ENCODE measurements at regions not wholly inside any gene's neighbourhood (a gene's known extent, or its start where the extent isn't known, plus 50 kb on each side); places are given as distances from the start of the nearest gene placed in this dataset.

GRCh38 chr10:128278362-128278761 lies 152.1 kb upstream of the MKI67 start:
- TF ChIP-seq EZH2 (IDR thresholded peaks at IDR 0.05; ENCODE audit: borderline replicate concordance, low read depth, low read length, severe bottlenecking) (no peak), POLR2AphosphoS5 (IDR thresholded peaks at IDR 0.05; ENCODE audit: insufficient read depth, low read depth, low read length) (no peak), POLR2A (IDR thresholded peaks at IDR 0.05; ENCODE audit: low read depth, low read length) (no peak), CTCF (IDR thresholded peaks at IDR 0.05; ENCODE audit: extremely low read depth in 1 of 2, insufficient read depth in 1 of 2, low read depth in 1 of 2, low read length in 2 of 2) (no peak), MYC (IDR thresholded peaks at IDR 0.05; ENCODE audit: low read depth, low read length) (no peak), JUN (IDR thresholded peaks at IDR 0.05; ENCODE audit: borderline replicate concordance, insufficient read depth, insufficient read length, low read depth) (no peak), FOS (IDR thresholded peaks at IDR 0.05; ENCODE audit: borderline replicate concordance, insufficient read depth, low read length) (no peak)
- TF ChIP-seq, protein P1, sequence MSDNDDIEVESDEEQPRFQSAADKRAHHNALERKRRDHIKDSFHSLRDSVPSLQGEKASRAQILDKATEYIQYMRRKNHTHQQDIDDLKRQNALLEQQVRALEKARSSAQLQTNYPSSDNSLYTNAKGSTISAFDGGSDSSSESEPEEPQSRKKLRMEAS (IDR thresholded peaks at IDR 0.05; ENCODE audit: insufficient read depth, insufficient read length) = no peak
